GM12891 (cell line): ENCODE measurements at regions not wholly inside any gene's neighbourhood (a gene's known extent, or its start where the extent isn't known, plus 50 kb on each side); places are given as distances from the start of the nearest gene placed in this dataset.
"Not testable (repeated sequence)": the region's sequence is repeated elsewhere in the genome, so short reads cannot be mapped to it uniquely, and the experiment has no call there.

Experiments used
- DNase-seq: peaks from one replicate; pipeline ENCODE4 v3.0.0; 2011; ENCODE audit warnings: low spot score; ENCODE audit not compliant: insufficient read length
- FAIRE-seq: peaks from 2 replicates; lab custom pipeline; 2011; peaks lifted over from hg19 to GRCh38; lab: Jason Lieb, UNC
- PAX5 ChIP-seq: IDR thresholded peaks from 2 replicates; pipeline ENCODE4 v1.6.1; 2011; ENCODE audit warnings: low read length, moderate library complexity, mild to moderate bottlenecking; ENCODE audit not compliant: insufficient read depth, severe bottlenecking
- POLR2A ChIP-seq: IDR thresholded peaks from 2 replicates; pipeline ENCODE4 v1.6.1; 2011; ENCODE audit warnings: low read depth, low read length, control low read depth
- POLR2AphosphoS5 ChIP-seq: IDR thresholded peaks from 2 replicates; pipeline ENCODE4 v1.6.1; 2011; ENCODE audit warnings: low read depth, low read length, control low read depth
- POU2F2 ChIP-seq: IDR thresholded peaks from 2 replicates; pipeline ENCODE4 v1.6.1; 2011; ENCODE audit warnings: low read depth, mild to moderate bottlenecking, control low read depth, low read length, moderate library complexity
- SPI1 ChIP-seq: IDR thresholded peaks from 2 replicates; pipeline ENCODE4 v1.6.1; 2011; ENCODE audit warnings: low read depth, low read length, control low read depth
- TAF1 ChIP-seq: IDR thresholded peaks from 2 replicates; pipeline ENCODE4 v1.6.1; 2011; ENCODE audit warnings: low read depth, low read length, control low read depth

DNA sequence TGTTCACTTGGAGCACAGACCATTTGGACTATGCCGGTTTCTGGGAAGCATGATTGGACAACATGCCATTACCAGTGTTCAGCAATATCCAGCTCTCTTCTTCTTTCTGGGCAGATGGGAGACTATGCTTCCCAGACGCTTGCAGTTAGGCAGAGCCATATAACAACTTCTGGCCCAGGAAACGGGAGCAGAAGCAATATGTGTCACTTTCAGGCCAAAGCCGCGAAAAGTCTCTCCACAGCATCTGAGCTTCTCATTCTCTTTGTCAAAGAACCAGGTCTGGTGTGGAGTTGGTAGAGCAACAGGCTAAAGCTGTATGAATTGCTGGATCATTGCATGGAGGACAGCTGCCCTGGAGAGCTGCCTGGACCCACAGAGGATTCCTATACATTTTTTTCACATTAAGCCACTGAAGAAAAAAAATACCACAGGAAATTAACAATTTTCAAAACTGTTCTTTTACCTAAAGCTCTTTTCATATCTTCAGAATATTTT is 131.4 kb upstream of the FRG1 start:
- FAIRE-seq (no peak), DNase-seq (no peak)
- TF ChIP-seq POLR2AphosphoS5 (no peak), POLR2A (no peak), POU2F2 (no peak), PAX5 (no peak), TAF1 (no peak)

DNA sequence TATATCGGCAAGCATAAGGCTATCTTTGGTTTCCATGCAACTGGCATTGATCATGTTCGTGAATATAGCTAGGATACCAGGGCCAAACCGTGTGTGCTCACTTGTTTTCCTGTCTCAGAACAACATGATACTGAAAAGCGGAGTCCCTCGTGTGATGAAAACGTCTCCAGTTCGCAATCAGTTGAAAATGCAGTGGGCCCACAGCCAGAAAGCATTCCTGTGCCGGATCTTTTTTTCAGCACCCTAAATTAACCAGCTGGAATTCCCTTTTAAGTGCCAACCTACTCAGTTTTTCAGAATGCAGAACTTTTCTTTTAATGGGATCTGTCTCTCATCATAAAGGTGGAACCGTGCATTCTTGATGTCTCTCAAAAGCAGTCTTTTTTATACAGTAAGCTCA is 130.8 kb upstream of the FRG1 start:
- no peak for TF ChIP-seq TAF1
- no peak for TF ChIP-seq SPI1
- DNase-seq (no peak), FAIRE-seq (no peak)

GRCh38 chr4:189810318-189811181 is 130.1 kb upstream of the FRG1 start:
- DNase-seq, FAIRE-seq: not testable (repeated sequence)

DNA sequence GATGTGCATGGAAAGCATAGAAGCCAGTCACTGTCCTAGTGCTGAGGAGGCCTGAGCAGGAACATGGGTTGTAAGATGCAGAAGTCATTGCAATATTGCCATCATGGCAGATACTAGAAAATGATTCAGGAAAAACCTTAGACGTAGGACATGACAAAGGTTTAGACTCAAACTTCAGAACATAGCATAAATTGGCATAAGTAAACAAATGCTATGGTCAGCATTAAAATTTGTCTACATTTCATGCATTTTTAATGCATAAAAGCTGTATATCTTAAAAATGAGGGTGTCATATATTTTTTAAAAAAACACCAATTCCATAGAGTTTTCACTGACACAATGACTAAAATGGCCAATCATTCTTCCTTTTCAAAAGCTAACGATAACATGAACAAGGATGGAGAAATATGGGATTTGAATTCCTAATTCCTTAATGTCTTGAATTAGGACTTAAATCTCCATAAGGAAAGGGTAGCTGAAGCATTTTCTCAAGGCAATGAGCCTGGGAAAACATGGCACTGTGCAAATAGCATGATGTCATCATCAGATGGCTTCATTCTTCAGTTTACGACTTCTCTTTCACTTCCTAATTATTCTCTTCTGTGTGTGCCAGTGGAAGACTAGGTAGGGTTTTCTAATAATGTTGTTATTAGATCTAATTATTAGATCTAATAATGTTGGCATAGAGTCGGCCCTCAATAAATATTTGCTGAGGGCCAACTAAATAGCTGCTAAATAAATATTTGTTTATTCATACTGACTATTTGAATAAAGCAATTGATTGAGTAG is 125.1 kb upstream of the FRG1 start:
- FAIRE-seq (no peak), DNase-seq (no peak)
- TF ChIP-seq POLR2A, result no peak
- no peak for TF ChIP-seq TAF1
- TF ChIP-seq PAX5, result no peak
- no peak for TF ChIP-seq POU2F2

GRCh38 chr4:189822326-189822725 is 118.3 kb upstream of the FRG1 start:
- DNase-seq (no peak), FAIRE-seq (no peak)
- TF ChIP-seq POLR2A (no peak), POLR2AphosphoS5 (no peak), PAX5 (no peak), TAF1 (no peak)

DNA sequence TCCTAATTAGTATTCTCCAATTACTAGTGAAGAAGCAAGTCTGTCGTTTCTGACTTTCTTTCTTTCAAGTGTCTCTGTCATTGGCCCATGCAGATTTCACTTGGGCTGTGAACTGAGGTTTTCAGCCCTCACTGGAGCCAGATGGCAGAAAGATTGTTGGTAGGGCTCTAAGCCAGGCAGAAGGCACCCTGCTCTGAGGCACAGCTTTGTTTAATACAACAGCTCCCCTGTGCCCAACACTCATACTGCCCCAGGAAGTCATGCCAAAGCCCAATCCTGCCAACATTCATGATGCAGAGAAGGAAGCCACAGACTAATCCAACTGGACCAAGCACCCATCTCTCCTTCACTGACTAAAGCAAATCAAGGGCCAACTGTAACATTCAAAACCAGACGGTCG is 117.1 kb upstream of the FRG1 start:
- FAIRE-seq (no peak), DNase-seq (no peak)
- TF ChIP-seq POLR2A (no peak), PAX5 (no peak), SPI1 (no peak), POU2F2 (no peak), POLR2AphosphoS5 (no peak), TAF1 (no peak)

- TF ChIP-seq POU2F2 (no peak), PAX5 (no peak), SPI1 (no peak), POLR2A (no peak), TAF1 (no peak), POLR2AphosphoS5 (no peak)
- DNase-seq (no peak), FAIRE-seq (no peak)
Observed at GRCh38 chr4:189825466-189825865, 115.2 kb upstream of the FRG1 start.

DNA sequence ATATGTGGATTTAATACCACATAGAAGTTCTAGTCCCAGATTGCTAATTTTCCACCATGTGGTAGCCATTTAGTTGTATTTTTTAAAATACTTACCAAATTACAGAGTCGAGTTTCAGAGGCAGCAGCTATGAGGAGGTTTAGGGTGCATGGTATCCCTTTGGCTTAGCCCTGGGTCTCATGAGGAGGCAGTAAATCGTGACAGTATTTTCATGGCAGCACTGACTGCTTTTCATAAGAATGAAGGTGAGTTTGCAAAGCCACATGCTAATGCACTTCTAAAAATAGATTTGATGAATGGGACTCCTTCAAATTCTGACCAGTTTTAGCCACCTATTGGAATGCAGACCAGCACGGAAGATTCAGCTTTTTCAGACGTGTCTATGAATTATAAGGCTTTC is 114.0 kb upstream of the FRG1 start:
- no peak for FAIRE-seq
- DNase-seq, result no peak
- no peak for TF ChIP-seq TAF1
- no peak for TF ChIP-seq POLR2AphosphoS5
- no peak for TF ChIP-seq PAX5
- TF ChIP-seq POLR2A, result no peak
- no peak for TF ChIP-seq POU2F2

DNA sequence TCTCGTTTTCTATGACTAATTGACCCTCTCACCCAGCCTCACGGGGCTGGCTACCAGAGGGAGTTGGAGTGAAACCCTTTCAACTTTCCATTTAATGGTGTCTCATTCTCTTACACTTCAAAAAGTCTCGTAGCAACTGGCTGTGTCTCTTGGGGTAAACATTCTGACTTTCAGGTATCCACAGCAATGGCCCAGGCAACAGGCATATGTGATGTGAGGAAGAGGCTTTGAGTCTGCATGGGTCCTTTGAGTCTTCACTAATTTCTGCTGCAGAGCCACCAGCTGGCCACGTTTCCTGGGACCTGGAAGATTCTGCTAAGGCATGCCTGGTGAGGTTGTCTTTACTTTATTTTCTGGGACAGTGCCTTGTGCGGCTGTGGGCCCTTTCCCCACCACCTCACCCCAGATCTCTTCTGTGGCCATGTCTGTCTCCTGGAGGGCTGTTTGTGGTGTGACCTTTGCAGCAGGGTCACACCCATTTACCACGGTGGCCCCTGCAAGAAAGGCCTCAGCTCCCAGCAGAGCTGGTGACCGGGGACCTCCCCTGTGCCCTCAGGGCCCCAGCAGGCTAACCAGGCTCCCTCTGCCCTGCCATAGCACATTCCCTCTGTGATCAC is 112.5 kb upstream of the FRG1 start:
- no peak for DNase-seq
- FAIRE-seq, result no peak
- no peak for TF ChIP-seq PAX5
- TF ChIP-seq TAF1, result no peak
- TF ChIP-seq POLR2AphosphoS5, result no peak
- TF ChIP-seq POLR2A, result no peak
- no peak for TF ChIP-seq POU2F2
- no peak for TF ChIP-seq SPI1

GRCh38 chr4:189832528-189832927 is 108.1 kb upstream of the FRG1 start:
- DNase-seq (no peak), FAIRE-seq (no peak)
- TF ChIP-seq POLR2A (no peak), TAF1 (no peak), SPI1 (no peak), POLR2AphosphoS5 (no peak), POU2F2 (no peak), PAX5 (no peak)

DNA sequence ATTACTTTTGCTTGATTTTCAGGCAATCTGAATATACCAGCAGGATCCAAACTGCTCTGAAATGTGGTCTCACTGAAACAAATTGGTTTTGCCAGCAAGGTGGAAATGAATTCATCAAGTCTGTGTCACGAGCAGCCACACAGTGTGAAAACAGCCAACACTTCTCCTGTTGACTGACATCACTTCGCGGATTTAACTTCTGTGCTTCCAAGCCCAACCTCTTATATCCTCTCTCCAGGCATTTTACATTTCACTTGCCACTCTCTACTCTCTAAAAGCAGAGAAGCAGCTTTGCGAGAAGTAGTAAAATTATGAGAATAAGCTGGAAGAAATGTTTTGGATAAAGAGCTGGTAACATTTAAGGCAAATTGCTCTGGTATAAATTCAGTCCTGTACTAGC is 106.1 kb upstream of the FRG1 start:
- DNase-seq (no peak), FAIRE-seq (no peak)
- TF ChIP-seq PAX5 (no peak), SPI1 (no peak), TAF1 (no peak), POLR2A (no peak), POLR2AphosphoS5 (no peak), POU2F2 (no peak)
